Endothelial cell of hepatic sinusoid (primary cell): ENCODE measurements at regions not wholly inside any gene's neighbourhood (a gene's known extent, or its start where the extent isn't known, plus 50 kb on each side); places are given as distances from the start of the nearest gene placed in this dataset.

ENCODE experiments used
- in situ Hi-C: cut with HindIII; loops from 2 replicates; pipeline ENCODE4 v1.10.0; 2017; ENCODE audit warnings: low sequenced_read_pairs

DNA sequence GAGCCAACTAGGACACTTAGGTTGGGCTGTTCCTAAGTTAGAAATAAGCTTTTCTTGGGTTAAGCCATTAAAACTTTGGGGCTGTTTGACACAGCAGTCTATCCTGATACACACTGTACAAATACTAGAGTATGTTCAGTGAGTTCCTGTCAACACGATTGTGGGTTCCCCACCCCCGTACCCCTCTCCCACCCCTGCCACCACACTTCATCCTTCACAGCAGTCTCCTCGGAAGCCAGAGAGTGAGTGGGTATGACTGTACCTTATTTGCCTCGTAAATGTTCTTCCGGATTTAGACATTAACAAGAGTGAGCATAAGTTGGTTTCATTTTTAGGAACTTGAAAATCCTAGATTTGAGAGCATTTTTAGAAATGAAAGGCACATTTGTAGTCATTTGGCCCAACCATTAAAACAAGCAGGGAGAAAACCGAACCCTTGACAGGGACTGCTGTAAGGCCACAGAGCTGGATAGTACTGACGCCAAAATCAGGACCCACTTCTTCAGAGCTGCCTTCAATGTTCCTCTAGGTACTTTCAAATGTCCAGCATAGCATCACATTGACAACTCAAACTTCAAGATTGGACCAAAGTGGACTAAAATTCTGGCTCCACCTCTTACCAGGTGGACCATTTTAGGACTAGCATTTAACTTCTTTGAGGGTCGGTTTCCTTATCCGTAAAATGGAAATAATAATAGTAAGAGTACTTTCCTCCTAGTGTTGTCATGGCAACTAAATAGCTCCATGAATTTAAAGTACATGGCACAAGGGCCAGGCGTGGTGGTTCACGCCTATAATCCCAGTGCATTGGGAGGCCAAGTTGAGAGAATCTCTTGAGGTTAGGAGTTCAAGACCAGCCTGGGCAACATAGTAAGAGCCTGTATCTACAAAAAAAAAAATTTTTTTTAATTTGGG lies 166.3 kb upstream of the SERTAD2 start:
- in situ Hi-C loops: no loop called here

DNA sequence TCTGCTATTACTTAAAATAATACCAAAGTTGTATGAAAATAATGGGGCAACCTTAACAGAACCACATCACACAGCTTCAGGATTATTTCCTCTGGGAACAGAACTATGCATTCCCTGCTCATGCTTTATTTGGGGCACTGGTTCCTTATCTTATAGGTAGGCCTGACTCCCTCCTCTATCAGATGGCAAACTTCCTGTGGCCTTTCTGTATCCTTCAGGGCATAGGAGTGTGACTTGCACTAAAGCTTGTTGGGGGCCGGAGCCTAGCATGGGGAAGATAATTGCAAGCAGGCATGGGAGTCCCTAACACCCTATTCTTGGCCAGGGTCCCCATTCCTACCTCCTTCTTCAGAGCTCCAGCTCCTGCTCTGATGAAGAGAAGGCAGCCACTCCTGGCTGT lies 167.2 kb upstream of the SERTAD2 start:
- in situ Hi-C loops: no loop called here

DNA sequence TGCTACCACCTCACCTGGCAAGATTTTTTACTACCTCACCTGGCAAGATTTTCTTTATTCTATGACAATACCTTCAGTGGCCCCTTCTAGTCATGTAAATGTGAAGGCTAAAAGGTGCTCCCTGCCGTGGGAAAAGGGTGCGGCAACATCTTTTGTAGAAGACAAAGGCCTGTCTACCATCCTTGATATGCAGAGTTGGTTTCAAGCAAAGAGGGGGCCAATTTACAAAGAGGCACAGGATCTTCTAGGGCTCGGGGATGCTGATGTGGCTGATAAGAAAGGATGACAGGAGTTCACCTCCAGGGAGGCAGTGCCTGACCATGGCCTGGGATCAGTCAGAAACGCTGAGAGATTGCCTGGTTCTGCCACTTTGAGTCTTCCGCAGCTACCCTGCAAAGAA lies 165.4 kb upstream of the SLC1A4 start:
- in situ Hi-C loops: no loop called here

DNA sequence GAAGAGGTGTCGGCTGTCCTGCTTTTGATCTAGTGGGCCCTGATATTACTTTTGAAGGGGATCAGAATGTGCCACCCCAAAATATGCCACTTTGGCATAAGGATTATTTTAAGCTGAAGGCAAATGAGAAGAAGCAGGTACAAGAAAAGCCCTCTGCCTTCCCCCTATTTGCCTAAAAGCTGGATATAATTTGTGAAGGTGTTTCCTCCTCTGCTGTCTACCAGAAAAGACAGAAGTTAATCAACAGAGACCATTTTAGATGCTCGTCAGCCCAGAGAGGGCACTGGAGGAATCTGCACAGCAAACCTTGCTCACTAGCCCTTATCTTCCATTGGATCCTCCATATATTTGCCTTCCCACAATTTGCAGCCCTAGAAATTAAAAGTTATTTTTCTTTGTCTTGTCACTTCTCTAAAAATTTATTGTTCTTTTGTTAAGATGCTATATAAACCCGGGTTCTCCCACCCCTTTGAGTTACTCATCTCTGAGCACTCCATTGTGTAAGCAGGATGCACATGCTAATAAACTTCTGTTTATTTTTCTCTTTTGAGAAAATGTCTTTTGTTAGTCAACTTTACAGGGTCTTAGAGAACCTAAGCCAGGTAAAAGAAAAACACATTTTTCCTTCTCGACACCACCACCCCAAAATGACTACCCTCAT lies 163.2 kb upstream of the SLC1A4 start:
- in situ Hi-C loops: no loop called here

DNA sequence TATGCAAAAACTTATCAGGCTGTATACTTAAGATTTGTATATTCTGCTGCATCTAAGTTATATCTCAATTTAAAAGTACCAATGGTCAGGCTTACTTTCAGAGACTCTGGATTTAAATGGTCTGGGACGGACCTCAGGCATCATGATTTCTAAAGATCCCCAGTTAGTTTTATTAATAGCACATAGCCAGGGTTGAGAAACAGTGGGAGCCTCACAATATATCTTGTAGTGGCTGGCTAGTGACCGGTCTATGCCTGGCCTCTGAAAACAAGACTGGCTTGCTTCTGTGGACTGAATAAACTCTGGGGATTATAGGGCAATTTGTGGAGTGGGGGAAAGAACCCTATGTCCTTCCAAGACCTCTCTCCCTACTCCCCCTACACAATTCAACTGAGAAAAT lies 162.5 kb upstream of the SLC1A4 start:
- in situ Hi-C loops: no loop called here

DNA sequence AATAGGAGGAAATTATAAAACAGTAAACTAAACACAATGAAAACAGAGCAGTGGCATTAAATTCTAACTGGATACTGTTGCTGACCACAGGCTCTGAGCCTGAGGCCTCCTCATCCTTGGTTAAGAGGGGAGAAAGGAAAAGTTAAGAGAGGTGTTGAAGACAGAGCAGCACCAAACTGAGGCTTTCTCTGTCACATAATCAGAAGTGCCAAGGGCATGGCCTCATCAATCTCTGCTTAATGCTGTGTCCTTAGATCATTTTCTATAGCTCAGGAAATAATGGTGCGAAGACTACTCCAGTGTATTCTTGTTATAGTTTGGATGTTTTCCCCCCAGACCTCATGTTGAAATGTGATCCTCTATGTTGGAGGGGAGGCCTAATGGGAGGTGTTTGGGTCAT lies 160.9 kb upstream of the SLC1A4 start:
- in situ Hi-C loops: no loop called here

DNA sequence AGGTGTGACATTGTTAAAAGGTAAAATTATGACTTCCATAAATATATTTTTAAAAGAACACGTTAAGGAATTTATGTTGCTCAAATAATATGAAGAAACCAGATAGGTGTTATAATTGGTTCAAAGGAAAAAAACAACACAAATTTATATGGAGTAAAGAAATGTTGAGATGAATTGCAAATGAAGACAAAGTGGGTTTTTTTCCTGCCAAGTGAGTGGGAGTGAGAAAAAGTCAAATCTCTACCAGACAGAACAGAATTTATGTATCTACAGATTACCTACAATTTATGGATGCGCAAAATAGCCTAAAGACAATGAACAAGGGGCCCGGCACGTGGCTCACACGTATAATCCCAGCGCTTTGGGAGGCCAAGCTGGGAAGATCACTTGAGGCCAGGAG lies 159.7 kb upstream of the SLC1A4 start:
- in situ Hi-C loops: no loop called here

DNA sequence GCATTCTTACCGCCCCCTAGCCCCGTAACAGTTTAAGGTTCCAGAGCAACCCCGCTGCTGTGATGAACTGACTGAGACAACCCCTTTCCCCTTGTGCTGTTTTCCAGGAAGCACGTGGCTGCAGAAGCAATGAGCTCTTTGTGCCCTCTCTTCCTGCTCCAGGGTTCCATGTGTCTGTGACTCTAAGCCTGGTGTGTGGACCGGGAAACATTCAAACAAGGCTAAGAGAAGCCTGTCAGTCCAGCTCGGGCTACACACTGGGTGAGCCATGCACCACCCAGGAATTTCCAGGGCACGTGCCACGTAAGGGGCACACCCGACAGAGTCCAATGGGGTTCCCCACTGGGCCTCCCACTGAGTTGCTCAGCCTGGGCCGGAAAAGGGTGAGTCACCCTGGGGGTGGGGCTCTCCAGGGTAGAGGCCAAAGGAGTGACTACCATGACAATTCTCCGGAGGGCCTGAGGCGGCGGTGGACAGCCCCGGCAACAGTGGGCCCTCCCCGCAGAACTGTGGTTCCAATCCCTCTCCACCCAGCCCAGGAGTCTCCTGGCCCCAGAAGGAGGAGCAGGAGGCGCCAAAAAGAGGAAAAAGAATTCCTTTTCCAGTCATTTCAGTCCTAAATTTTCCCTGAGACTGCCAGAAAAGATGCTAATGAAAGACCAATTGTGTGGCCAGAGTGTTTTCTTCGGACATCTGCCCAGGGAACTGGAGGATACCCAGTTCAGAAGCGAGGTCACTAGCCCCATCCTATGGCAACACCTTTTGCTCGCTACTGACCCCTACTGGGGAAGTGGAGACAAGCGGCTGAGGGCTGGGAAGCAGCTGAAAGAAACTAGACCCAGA lies 157.8 kb upstream of the SLC1A4 start:
- in situ Hi-C loops: no loop called here

DNA sequence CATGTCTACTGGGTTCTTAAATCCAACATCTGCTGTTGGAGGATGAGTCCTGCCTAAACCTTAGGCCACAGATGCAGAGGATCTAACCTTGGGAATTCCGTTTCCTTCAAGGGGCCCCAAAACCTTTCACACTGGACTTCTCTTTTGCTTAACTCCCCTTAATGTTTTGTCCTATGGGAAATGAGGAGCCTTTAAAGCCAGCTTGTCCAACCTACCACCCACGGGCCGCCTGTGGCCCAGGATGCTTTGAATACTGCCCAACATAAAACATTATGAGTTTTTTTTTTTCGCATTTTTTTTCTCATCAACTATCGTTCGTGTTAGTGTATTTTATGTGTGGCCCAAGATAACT lies 157.2 kb upstream of the SLC1A4 start:
- in situ Hi-C loops: no loop called here

DNA sequence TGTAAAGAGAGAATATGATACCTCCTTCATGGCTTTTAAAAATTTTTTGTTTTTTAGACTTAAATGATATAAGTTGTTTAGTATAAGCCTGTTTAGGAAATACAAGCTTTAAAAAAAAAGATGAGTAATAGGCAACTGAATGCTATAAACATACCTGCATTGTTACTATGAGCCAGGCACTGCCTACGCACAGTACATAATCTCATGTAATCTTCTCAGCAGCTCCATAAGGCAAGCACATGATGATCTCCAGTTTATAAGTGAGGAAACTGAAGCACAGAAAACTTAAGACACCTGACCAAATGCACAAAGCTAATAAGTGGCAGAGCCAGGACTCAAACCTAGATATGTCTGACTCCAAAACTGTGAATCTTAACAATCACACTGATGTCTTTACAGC lies 156.3 kb upstream of the SLC1A4 start:
- in situ Hi-C loops: no loop called here

DNA sequence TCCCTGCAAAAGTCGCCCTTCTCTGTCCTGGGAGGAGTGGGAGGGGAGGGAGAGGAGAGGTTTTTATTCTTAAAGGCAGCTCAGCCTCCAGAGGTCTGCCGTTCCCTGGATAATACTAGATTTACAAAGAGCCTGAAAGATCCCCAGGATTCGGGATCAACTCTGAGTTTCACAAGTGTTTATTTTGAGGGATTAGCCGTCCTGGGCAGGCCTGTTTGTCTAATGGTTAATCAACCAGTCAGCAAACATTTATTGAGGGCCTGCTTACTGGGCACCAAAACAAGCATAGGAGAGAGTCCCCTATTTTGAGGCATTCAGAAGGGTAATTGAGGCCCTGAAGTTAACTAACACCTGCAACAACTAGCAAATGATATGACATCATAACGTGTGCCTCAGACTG lies 152.6 kb upstream of the SLC1A4 start:
- in situ Hi-C loops: no loop called here

DNA sequence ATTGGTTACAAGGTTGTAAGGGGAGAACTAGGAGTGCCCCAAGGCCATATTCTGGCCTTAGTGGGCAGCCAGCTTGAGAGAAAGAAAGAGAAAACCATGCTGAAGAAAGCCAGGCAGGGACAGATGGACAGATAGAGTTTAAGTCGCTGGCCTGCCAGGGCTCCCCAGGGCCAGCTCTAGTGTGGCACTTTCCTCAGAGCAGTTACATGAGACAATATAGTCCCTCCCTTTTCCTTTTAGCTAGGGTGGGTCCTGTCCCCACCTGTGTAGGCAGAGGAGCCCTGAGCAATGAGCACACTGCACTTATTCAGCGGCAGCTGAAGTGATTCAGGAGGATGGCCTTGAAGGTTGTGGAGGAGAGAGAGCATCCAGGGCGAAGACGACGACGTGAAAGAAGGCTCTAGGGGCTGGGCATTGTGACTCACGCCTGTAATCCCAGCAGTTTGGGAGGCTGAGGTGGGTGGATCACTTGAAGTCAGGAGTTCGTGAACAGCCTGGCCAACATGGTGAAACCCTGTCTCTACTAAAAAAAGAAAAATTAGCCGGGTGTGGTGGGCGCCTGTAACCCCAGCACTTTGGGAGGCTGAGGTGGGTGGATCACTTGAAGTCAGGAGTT lies 152.0 kb upstream of the SLC1A4 start:
- in situ Hi-C loops: no loop called here

DNA sequence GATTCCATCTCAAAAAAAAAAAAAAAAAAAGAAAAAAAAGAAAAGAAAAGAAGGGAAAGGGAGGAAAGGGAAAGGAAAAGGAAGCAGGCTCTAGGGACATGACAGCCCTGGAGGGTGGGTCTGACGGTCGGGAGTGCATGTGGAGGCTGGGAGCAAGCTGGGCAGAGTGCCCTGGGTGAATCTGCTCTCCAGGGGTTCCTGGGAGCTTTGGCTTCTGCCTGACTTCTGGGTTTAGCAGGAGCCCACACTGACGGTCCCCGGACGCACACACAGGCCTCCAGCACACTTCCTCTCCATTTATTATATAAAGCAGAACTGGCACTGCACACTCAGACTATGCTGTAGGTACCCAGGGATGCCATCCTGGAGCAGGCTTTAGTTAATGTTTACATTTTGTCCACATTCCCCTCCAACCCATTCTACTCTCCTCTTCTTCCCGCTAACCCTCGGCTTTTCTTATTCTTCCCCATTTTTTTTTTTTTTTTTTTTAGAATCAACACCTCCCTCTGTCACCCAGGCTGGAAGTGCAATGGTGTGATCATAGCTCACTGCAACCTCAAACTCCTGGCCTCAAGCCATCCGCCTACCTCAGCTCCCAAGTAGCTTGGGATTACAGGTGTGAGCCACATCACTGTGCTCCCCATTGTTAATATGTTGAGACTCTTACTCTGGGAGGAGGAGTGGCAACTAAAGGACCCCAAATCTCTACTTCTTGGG lies 151.1 kb upstream of the SLC1A4 start:
- in situ Hi-C loops: no loop called here

DNA sequence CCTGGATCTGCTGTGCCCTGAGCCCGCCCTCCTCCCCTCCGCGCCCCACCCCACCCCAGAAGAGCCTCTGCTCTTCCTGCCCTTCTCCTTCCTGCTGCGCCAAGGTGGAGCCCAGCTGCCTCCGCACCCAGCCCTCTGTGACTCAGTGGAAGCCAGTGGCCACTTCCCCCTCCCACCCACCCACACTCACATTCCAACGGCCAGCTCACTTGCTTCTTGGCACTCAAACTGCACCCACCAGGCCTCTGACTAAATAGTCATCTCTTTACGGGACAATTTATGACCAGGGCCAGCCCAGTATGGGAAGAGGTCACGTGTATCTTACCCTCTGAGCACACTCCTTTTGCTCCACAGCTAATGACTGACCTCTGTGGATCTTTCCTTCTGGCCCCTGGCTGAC lies 150.4 kb upstream of the SLC1A4 start:
- in situ Hi-C loops: no loop called here

DNA sequence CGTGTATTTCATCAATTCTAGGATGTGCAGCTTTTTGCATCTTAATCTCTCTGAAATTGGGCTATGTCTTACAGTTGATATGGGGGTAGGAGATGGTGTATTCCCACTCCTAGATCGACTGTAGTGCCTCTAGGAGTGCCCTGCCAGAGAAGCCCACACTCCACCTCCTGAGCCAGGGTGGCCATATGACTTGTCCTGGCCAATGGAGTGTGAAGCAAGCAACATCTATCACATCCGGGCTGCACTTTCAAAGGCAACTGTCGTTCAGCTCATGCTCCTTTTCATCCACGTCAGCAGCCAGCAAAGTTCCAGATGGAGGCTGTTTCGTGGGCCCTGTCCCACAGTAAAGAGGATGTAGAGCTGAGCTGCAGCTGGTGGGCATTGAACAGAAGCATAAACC lies 149.4 kb upstream of the SLC1A4 start:
- in situ Hi-C loops: no loop called here

DNA sequence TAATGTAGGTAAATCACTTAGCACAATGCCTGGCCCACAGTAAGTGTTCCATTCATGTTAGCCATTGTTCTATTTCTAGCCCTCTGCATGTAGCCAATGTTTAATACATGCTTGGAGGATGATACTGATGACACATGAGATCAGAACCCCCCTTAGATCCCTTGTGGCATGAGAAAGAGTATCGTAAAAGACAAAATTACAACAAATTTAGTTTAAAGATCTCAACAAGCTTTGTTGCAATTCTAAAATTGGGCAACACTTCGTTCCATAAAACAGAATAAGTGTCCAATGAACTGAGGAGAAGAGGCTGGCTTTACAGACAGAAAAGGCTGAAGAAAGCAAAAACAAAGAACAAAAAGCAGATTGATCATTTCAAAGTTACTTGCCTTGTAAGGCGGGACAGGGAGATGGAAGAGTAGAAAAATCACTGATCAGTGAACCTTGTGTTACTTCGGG lies 148.7 kb upstream of the SLC1A4 start:
- in situ Hi-C loops: no loop called here

DNA sequence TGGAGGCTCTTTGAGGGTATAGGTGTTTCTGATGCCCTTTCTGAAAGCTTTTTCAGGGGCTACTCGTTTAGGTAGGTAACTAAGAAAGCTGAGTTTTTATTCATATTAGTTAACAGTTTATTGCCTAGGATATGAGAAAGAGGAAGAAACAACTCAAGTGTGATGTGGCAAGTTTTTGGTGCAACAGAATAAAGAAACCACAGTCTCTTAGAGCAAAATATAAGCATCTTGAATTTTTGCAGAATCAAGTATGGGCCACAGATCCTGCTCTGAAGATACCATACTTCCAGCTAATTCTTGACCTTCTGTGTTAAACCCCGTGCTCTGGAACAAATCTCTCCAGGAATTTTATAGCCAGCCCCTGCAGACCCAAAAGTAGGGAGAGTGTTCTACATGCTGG lies 147.7 kb upstream of the SLC1A4 start:
- in situ Hi-C loops: no loop called here

DNA sequence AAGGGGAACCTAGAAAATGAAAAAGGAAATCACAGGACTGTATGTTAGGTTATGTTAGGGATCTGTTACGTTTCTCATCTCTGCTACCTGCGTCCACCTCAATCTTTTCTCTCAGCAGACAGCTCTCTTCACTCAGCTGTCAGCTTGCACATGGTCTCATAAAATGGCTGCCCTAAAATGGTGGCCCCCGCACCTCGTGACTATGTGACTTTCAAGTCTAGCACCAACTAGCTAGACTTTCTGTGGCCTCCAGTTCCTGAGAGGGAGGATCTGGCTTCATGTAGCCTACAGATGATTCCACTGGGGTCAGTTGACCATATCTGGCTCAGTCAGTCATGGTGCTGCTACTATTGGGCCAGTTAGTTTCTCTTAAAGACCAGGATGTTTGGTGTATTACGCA lies 147.2 kb upstream of the SLC1A4 start:
- in situ Hi-C loops: no loop called here

DNA sequence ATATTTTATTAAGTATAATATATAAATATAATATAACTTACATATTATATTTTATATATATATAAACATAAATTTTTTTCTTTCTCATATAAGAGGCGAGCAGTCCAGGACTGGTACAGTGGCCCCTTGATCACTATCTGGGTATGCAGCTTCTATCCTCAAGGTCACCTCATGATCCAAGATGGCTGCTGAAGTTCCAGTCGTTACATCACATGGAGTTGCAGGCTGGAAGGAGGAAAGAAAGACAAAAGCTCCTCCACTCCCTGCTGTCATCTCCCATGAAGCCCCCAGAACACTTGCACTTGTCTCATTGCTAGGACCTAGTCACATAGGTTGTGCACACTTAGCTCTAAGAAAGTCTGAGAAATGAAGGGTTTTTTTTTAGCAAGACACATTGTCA lies 145.1 kb upstream of the SLC1A4 start:
- in situ Hi-C loops: no loop called here

DNA sequence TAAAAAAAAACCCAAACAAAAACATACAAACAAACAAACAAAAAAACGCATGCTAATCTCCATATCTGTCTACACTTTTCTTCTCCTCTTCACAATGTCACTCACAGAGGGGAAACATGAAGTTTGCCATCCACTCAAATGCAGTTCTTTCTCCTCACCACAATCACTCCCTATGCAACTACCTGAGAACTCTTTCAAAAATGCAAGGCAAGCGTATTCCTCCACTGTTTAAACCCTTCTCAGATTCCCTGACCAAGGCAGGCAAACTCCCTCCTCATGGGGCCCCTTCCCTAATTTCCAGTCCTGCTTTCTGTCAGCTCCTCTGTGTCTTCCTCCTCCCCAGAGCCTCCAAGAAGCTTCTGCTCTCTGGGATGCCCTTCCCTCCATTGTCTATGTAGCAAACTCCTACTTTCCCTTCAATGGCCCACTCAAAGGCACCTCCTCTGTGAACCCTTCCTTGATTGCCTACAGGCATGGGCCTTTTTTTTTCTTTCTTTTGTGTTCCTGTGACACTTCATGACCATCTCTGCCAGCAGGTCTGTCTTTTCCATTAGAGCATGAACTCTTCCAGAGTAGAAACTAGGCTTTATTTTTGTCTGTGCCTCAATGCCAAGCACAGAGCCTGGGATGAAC lies 143.8 kb upstream of the SLC1A4 start:
- in situ Hi-C loops: loop anchor here (5.0 kb wide), 1 partner anchor 198 kb away; no protein-coding TSS in a partner anchor
